ENCODE measurements at regions not wholly inside any gene's neighbourhood (a gene's known extent, or its start where the extent isn't known, plus 50 kb on each side); places are given as distances from the start of the nearest gene placed in this dataset.

DNA sequence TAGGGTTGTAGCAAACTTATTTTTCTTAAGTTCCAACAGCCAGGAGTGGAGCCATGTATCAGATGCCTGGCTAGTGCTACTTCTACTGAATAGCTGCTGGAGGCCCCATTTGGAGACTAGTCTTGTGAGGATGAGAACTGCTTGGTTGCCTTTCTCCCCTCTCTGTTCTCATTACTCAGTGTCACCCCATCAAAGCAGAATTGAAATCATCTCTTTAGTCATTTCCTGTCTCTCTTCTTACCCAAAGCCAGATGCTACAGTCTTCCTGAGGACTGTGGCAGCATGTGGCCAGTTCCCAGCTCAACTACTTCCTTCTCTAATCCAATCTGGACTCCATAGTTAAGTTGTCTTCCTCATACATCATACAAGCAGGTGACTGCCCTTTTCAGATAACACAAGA, 197.5 kb downstream of the BRINP2 start:
- TF ChIP-seq, protein P1, sequence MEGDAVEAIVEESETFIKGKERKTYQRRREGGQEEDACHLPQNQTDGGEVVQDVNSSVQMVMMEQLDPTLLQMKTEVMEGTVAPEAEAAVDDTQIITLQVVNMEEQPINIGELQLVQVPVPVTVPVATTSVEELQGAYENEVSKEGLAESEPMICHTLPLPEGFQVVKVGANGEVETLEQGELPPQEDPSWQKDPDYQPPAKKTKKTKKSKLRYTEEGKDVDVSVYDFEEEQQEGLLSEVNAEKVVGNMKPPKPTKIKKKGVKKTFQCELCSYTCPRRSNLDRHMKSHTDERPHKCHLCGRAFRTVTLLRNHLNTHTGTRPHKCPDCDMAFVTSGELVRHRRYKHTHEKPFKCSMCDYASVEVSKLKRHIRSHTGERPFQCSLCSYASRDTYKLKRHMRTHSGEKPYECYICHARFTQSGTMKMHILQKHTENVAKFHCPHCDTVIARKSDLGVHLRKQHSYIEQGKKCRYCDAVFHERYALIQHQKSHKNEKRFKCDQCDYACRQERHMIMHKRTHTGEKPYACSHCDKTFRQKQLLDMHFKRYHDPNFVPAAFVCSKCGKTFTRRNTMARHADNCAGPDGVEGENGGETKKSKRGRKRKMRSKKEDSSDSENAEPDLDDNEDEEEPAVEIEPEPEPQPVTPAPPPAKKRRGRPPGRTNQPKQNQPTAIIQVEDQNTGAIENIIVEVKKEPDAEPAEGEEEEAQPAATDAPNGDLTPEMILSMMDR (IDR thresholded peaks at IDR 0.05), result no peak
- no peak for TF ChIP-seq POLR2A (IDR thresholded peaks at IDR 0.05)

All from uterus (tissue), 2 donors.